ENCODE measurements at regions not wholly inside any gene's neighbourhood (a gene's known extent, or its start where the extent isn't known, plus 50 kb on each side); places are given as distances from the start of the nearest gene placed in this dataset.

DNA sequence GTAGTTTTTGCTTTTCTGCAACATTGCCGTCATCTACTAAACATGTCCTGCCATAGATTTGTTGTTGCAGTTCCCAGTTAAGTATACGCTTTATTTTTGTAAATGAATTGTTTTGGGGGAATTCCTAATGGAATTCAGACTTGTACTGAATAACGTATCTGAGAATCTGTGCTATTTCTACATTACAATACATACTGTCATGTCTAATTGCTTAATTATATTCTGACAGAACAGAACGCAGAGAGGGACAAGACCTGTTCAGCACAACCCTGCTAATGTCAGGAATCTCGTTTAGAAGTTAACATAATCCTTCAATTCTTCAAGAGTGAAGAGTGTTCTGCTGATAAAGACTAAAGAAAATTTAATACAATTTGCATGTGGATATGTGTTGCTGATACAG lies 861.1 kb upstream of the KLHL1 start (continued):
- TF ChIP-seq ZC3H10 (CRISPR knock-in tag; IDR thresholded peaks at IDR 0.05) (no peak), CSDC2 (CRISPR knock-in tag; IDR thresholded peaks at IDR 0.05) (no peak), ESRRG (CRISPR knock-in tag; IDR thresholded peaks at IDR 0.05) (no peak), ZNF8 (CRISPR knock-in tag; IDR thresholded peaks at IDR 0.05) (no peak), ARNTL (CRISPR knock-in tag; IDR thresholded peaks at IDR 0.05; ENCODE audit: borderline replicate concordance, low read depth) (no peak), ZNF70 (CRISPR knock-in tag; IDR thresholded peaks at IDR 0.05) (no peak)
- TF ChIP-seq, protein P1, sequence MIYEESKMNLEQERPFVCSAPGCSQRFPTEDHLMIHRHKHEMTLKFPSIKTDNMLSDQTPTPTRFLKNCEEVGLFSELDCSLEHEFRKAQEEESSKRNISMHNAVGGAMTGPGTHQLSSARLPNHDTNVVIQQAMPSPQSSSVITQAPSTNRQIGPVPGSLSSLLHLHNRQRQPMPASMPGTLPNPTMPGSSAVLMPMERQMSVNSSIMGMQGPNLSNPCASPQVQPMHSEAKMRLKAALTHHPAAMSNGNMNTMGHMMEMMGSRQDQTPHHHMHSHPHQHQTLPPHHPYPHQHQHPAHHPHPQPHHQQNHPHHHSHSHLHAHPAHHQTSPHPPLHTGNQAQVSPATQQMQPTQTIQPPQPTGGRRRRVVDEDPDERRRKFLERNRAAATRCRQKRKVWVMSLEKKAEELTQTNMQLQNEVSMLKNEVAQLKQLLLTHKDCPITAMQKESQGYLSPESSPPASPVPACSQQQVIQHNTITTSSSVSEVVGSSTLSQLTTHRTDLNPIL (CRISPR knock-in tag; IDR thresholded peaks at IDR 0.05; ENCODE audit: low read depth): no peak

DNA sequence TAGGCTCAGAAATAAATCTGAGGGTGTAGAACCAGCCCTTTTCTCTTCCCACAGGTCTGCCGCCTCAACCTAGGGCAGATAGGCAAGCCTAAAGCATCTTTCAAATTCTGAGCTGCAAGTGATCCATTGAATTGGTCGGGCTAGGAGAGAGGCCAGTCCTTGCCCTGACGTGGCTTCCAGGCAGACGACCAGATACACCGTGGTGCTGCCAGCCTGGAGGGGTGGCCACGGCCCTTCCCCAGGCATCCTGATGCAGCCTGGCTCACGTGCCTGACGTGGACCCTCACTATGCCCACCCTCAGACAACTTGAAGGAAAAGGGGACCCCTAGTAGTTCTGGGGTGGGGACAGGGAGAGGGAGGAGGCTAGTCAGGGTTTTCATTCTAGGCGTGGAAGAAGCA lies 859.3 kb upstream of the KLHL1 start:
- ATAC-seq: no peak
- TF ChIP-seq ESRRG (CRISPR knock-in tag; IDR thresholded peaks at IDR 0.05) (no peak), BACH2 (CRISPR knock-in tag; IDR thresholded peaks at IDR 0.05; ENCODE audit: borderline replicate concordance) (no peak), TOX (CRISPR knock-in tag; IDR thresholded peaks at IDR 0.05; ENCODE audit: borderline replicate concordance) (no peak), SNAI2 (CRISPR knock-in tag; IDR thresholded peaks at IDR 0.05) (no peak), ZC3H10 (CRISPR knock-in tag; IDR thresholded peaks at IDR 0.05) (no peak), GLIS3 (CRISPR knock-in tag; IDR thresholded peaks at IDR 0.05) (no peak), RARB (CRISPR knock-in tag; IDR thresholded peaks at IDR 0.05) (no peak), ZFP30 (CRISPR knock-in tag; IDR thresholded peaks at IDR 0.05) (no peak)
- TF ChIP-seq, protein P2, sequence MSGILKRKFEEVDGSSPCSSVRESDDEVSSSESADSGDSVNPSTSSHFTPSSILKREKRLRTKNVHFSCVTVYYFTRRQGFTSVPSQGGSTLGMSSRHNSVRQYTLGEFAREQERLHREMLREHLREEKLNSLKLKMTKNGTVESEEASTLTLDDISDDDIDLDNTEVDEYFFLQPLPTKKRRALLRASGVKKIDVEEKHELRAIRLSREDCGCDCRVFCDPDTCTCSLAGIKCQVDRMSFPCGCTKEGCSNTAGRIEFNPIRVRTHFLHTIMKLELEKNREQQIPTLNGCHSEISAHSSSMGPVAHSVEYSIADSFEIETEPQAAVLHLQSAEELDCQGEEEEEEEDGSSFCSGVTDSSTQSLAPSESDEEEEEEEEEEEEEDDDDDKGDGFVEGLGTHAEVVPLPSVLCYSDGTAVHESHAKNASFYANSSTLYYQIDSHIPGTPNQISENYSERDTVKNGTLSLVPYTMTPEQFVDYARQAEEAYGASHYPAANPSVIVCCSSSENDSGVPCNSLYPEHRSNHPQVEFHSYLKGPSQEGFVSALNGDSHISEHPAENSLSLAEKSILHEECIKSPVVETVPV (CRISPR knock-in tag; IDR thresholded peaks at IDR 0.05): no peak
- TF ChIP-seq, protein P3, sequence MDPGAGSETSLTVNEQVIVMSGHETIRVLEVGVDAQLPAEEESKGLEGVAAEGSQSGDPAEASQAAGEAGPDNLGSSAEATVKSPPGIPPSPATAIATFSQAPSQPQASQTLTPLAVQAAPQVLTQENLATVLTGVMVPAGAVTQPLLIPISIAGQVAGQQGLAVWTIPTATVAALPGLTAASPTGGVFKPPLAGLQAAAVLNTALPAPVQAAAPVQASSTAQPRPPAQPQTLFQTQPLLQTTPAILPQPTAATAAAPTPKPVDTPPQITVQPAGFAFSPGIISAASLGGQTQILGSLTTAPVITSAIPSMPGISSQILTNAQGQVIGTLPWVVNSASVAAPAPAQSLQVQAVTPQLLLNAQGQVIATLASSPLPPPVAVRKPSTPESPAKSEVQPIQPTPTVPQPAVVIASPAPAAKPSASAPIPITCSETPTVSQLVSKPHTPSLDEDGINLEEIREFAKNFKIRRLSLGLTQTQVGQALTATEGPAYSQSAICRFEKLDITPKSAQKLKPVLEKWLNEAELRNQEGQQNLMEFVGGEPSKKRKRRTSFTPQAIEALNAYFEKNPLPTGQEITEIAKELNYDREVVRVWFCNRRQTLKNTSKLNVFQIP (CRISPR knock-in tag; IDR thresholded peaks at IDR 0.05; ENCODE audit: borderline replicate concordance, low read depth): no peak

DNA sequence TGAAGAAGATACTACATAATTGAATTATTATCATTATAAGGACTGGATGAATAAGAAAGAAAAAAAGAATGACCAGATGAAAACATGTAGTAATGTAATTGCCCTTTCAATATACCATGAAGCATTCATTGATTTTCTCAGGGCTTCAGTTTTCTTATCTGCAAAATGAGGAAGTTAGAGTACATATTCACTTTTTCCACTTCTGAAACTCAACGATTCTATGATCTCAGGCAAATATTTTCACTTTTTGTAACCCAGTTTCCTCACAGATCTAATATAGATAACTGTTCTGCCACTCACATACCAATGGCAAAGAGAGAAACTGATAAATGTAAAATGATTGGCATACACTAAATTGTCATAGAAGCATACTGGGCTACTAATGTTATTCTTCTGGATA lies 856.6 kb upstream of the KLHL1 start:
- ATAC-seq: no peak
- TF ChIP-seq BACH2 (CRISPR knock-in tag; IDR thresholded peaks at IDR 0.05; ENCODE audit: borderline replicate concordance): no peak
- no peak for TF ChIP-seq CSDC2 (CRISPR knock-in tag; IDR thresholded peaks at IDR 0.05)
- TF ChIP-seq, protein P2 (CRISPR knock-in tag; IDR thresholded peaks at IDR 0.05): no peak
- no peak for TF ChIP-seq ZFP3 (CRISPR knock-in tag; IDR thresholded peaks at IDR 0.05)
- TF ChIP-seq ISL1 (CRISPR knock-in tag; IDR thresholded peaks at IDR 0.05): no peak
- no peak for TF ChIP-seq ZFP30 (CRISPR knock-in tag; IDR thresholded peaks at IDR 0.05)
- TF ChIP-seq OSR1 (CRISPR knock-in tag; IDR thresholded peaks at IDR 0.05): no peak
- no peak for TF ChIP-seq GLIS3 (CRISPR knock-in tag; IDR thresholded peaks at IDR 0.05)
- TF ChIP-seq, protein P3 (CRISPR knock-in tag; IDR thresholded peaks at IDR 0.05; ENCODE audit: borderline replicate concordance, low read depth): no peak
- TF ChIP-seq SNAI2 (CRISPR knock-in tag; IDR thresholded peaks at IDR 0.05): no peak
- TF ChIP-seq, protein P4, sequence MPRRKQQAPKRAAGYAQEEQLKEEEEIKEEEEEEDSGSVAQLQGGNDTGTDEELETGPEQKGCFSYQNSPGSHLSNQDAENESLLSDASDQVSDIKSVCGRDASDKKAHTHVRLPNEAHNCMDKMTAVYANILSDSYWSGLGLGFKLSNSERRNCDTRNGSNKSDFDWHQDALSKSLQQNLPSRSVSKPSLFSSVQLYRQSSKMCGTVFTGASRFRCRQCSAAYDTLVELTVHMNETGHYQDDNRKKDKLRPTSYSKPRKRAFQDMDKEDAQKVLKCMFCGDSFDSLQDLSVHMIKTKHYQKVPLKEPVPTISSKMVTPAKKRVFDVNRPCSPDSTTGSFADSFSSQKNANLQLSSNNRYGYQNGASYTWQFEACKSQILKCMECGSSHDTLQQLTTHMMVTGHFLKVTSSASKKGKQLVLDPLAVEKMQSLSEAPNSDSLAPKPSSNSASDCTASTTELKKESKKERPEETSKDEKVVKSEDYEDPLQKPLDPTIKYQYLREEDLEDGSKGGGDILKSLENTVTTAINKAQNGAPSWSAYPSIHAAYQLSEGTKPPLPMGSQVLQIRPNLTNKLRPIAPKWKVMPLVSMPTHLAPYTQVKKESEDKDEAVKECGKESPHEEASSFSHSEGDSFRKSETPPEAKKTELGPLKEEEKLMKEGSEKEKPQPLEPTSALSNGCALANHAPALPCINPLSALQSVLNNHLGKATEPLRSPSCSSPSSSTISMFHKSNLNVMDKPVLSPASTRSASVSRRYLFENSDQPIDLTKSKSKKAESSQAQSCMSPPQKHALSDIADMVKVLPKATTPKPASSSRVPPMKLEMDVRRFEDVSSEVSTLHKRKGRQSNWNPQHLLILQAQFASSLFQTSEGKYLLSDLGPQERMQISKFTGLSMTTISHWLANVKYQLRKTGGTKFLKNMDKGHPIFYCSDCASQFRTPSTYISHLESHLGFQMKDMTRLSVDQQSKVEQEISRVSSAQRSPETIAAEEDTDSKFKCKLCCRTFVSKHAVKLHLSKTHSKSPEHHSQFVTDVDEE (CRISPR knock-in tag; IDR thresholded peaks at IDR 0.05): no peak

Measured in SK-N-SH treated with all-trans-retinoic acid at 6 μM for 48 hours (cell line).